ENCODE measurements at regions not wholly inside any gene's neighbourhood (a gene's known extent, or its start where the extent isn't known, plus 50 kb on each side); places are given as distances from the start of the nearest gene placed in this dataset.
"Not testable (repeated sequence)": the region's sequence is repeated elsewhere in the genome, so short reads cannot be mapped to it uniquely, and the experiment has no call there.

GRCh38 chr17:20947708-20948107 is 95.1 kb downstream of the USP22 start:
- not testable (repeated sequence) for TF ChIP-seq EZH2phosphoT487 (IDR thresholded peaks at IDR 0.05; ENCODE audit: low read length); EZH2 (optimal IDR thresholded peaks at IDR 0.05; ENCODE audit: low read depth, low read length); CTCF (IDR thresholded peaks at IDR 0.05; ENCODE audit: low read length)

Measured in MM.1S (cell line).